ENCODE measurements at regions not wholly inside any gene's neighbourhood (a gene's known extent, or its start where the extent isn't known, plus 50 kb on each side); places are given as distances from the start of the nearest gene placed in this dataset.

GRCh38 chr2:240248721-240249422, 108.4 kb upstream of the OTOS start:
- TF ChIP-seq CTCF (IDR thresholded peaks at IDR 0.05) (no peak), POLR2A (IDR thresholded peaks at IDR 0.05) (no peak)
